Fibroblast of the conjunctiva (primary cell): ENCODE measurements at regions not wholly inside any gene's neighbourhood (a gene's known extent, or its start where the extent isn't known, plus 50 kb on each side); places are given as distances from the start of the nearest gene placed in this dataset.

ENCODE experiments used
- DNase-seq: peaks from one replicate; pipeline ENCODE4 v3.0.0-alpha.2; 2010; ENCODE audit warnings: low read depth

- DNase-seq = no peak
These were observed 381.2 kb upstream of the IGFBP7 start for GRCh38 chr4:57491388-57491787.

GRCh38 chr4:57490520-57491255 is 380.5 kb upstream of the IGFBP7 start:
- DNase-seq = no peak

DNA sequence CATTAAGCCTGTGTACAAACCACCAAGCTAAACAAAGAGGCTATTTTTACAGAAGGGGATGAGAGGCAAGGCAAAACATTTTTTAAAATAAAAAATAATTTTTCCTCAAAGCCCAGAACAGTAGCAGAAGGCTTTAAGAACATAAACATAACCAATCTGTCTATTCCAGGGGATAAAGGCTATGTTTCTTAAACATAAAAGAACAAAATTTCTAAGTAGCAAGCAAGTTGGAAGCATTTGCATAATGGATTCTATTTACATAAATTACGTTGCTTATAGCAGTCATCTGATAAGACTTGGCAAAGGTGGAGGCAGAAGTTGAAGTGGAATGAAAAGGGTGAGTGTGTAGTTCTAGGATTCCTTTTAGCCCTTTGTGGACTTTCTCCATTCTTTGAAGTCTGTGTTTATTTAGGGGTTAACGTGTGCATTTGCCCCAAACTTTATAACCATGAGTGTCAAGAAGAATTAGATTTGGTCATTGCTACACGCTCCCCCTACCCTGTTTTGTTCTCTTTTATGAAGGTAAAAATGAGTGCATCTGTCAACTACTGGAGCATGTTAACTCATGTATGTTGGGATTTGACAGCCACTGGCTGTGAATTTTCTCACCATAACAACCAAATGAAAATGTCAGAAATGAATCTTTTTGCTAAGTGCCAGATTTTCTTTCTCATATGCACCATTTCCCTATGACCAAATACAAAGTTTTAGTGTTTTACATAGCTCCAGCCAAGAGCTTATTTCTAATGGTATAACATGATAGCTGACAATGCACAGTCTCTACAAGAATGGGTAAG is 378.4 kb upstream of the IGFBP7 start:
- no peak for DNase-seq

DNA sequence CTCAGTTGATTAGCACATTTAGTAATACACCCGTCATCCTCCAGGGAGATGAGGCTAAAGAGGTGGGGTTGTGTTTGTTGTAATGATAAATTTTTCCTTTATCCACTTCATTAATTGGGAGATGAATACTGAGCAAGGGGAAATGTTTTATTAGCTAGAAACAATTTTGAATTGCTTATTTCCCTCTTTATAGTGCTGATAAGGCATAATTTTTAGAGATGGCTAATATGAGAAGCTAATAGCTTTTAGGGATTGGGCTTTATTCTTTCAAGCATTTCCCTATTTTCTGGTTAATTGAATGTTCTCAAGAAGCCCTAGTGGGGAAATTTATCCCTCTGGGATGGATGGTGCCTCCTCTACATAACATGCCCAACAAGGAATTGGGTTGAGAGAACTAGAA is 365.2 kb upstream of the IGFBP7 start:
- DNase-seq = no peak

GRCh38 chr4:57465321-57466056 is 355.3 kb upstream of the IGFBP7 start:
- no peak for DNase-seq

- no peak for DNase-seq
These were observed 352.7 kb upstream of the IGFBP7 start for GRCh38 chr4:57462843-57463242.

GRCh38 chr4:57460967-57461366 is 350.8 kb upstream of the IGFBP7 start:
- no peak for DNase-seq

DNA sequence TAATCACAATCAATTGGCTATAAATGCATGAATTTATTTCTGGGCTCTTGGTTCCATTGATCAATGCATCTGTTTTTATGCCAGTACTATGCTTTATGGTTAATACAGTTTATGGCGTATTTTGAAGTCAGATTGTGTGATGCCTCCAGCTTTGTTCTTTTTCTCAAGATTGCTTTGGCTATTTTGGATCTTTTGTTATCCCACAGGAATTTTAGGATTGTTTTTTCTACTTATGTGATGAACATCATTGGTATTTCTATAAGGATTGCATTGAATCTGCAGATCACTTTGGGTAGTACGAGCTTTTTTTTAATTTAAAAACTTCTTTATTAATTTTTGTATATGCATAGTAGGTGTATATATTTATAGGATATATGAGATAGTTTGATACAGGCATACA is 338.7 kb upstream of the IGFBP7 start:
- no peak for DNase-seq

GRCh38 chr4:57448452-57448851 is 338.3 kb upstream of the IGFBP7 start:
- DNase-seq = no peak

- DNase-seq = no peak
These were observed 336.1 kb upstream of the IGFBP7 start for GRCh38 chr4:57446266-57446665.

- DNase-seq = no peak
These were observed 335.5 kb upstream of the IGFBP7 start for GRCh38 chr4:57445686-57446085.

DNA sequence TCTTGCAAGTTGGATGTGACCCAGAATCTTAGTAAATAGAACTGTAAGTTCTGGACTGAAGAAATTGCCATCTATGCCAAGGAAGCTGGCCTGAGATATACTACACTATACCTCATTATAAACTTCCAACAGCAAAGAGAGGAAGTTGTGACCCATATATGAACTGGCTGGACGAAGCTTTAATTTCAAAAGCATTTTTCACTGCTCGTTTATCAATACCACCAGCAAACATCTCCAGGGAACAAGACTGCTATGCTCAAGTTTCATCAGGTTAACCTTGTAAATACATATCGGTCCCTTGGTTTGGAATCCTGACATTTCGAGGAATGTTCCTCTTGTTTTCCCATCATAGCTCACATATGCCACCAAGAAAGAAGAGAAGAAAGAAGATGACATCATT is 334.5 kb upstream of the IGFBP7 start:
- DNase-seq = no peak

- DNase-seq = no peak
These were observed 333.6 kb upstream of the IGFBP7 start for GRCh38 chr4:57443787-57444186.

DNA sequence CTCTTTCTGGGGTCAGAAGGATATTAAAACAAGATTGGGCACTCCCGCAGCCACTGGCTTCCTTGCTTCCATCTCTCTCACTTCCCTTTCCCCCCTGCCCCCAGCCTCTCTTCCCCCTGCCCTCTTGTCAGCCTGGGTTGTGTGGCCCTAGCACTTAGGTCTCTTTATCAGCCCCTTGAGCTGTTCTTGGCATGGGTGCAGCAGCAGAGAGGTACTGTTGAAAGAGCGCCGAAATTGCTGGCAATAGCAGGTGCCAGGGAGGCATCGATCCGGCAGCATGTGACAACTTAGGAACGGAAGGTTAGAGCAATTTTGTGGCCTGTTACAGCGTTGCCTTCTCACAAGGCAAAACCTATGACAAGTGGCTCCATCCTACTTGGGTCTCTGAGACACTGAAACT is 333.1 kb upstream of the IGFBP7 start:
- DNase-seq = no peak

DNA sequence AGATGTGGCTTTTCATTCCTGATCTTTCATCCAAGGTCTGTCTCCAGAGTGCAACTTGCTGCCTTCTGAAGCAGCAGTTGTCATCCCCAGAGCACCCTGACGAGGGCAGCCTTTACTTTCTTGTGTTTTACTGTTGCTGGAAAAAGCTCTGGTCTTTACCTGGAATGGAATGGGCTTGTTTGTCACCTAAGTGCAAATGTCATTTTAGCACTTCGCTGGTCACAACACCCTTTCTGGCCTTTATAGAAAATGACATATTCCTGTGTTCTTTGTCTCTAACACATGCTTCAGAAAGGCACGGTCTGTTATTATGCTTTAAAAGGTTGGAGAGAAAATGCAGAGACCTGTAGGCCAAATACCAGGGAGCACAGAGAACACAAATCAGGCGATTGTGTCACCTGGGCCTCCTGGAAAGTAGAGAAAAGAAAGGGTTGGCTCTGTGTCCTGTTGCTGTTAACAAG is 332.7 kb upstream of the IGFBP7 start:
- DNase-seq = no peak

GRCh38 chr4:57442241-57442640 is 332.1 kb upstream of the IGFBP7 start:
- DNase-seq = no peak

DNA sequence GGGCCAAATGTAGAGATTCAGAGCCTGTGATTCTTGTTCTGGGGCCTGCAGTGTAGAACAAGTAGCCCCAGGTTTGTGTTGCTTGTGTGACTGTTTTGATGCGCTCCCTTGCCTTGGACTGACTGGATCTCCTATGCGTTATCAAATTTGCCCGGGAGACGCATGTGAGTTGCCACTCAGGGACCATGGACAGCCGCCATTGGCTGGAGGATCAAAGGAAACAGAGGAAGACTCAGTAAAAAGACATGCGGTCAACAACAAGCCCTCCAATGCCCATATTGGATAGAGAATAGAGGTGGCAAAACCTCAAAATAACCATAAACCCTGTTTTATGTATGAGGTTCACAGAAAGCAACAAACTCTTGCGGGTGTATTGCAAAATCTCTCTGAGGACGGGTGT is 327.5 kb upstream of the IGFBP7 start:
- no peak for DNase-seq

DNA sequence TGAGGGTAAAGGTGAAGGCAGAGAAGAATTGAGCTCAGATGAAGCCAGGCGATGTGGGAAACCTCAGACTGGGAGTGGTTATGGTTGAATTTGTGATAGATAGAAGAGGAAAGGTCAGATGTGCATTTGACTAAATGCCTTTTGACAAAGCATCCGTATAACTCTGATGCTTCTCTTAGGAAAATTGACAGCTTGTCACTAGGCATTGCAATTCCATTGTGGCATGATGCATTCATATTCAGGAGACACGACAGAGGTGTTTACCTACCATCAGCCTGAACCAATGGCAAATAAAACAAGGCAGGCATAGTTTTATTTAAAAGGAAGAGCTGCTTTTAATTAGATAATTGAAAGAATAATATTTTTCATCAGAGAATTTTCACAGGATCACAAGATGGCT is 325.1 kb upstream of the IGFBP7 start:
- DNase-seq = no peak

GRCh38 chr4:57430726-57431125 is 320.5 kb upstream of the IGFBP7 start:
- DNase-seq = no peak

DNA sequence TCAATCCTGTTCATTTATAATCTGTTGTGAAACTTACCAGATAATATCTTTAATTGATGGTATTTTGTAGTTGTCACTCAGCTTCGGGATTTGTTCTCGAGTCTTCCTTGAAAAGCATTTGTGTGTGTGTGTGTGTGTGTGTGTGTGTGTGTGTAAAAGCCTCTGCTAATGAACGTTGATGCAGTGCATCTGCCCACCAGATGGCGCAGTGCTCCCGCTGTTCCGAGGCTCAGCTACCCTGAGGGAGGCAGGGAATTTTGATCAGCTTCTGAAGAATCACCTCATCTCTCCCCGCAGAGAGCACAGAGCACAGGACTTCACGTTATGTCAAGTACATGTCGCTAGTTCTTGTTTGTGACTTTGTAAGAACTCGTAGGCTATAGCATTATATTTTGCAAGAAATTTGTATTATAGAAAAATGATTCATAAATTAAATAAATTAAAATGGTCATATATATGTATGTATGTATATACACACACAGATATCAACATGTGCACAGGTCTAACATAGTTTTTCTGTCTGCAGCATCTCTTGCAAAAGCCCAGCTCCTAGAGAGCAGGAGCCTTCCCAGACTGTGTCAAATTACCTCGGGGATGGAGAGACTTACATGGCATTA is 316.7 kb upstream of the IGFBP7 start:
- DNase-seq = peak; percentile 67

DNA sequence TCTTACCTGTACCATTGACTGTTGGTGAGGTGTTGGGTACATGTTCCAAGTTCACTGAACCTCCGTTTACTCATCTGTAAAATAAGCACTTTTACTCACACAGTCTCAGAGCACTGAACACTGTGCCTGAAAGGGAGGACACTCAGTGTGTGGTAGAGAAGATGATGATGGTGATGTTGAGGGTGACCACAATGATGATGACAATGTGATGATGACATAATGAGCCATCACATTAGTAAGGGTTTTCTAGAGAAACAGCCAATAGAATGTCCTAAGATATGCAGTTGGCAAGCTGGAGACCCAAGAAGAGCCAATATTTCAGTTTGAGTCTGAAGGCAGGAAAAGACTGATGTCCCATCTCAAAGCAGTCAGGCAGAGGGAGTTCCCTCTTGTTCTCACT is 315.4 kb upstream of the IGFBP7 start:
- DNase-seq = no peak

- DNase-seq = peak; percentile 90
These were observed 314.2 kb upstream of the IGFBP7 start for GRCh38 chr4:57424232-57424897.
